Spleen (tissue), 7 donors: ENCODE measurements at regions not wholly inside any gene's neighbourhood (a gene's known extent, or its start where the extent isn't known, plus 50 kb on each side); places are given as distances from the start of the nearest gene placed in this dataset.

Source experiments
- CTCF ChIP-seq, 11 experiments: fragments of 200-600 bp in 7 of 11; fragments of 450-650 bp in 4 of 11; sonication (generic) in 4 of 11; IDR thresholded peaks in 8 of 11; conservative IDR thresholded peaks in 3 of 11; 1 replicate in 7 of 11; 2 replicates in 4 of 11; pipeline versions ENCODE4 v1.4.0 to v1.8.0; 2016 to 2021; ENCODE audit warnings: antibody characterized with exemption in 11 of 11, inconsistent platforms in 4 of 11, mild to moderate bottlenecking in 1 of 11
- POLR2A ChIP-seq, 3 donors: fragments of 450-650 bp; IDR thresholded peaks; one replicate each; pipeline ENCODE4 v1.5.1; 2017; ENCODE audit warnings: antibody characterized with exemption in 3 of 3, mild to moderate bottlenecking in 1 of 3
- donor health status: DM: no; HTN: no; CAD: no; lungs with moderate emphysema.
- donor health status: DM: no; HTN: no; CAD: no.
- donor health status: DM: no; HTN: no; CAD: no.

- TF ChIP-seq CTCF (IDR thresholded peaks at IDR 0.05 in 8 of 11, conservative IDR thresholded peaks at IDR 0.05 in 3 of 11) (no peak), POLR2A (IDR thresholded peaks at IDR 0.05) (no peak)
Measured at GRCh38 chr2:147273106-147273505, 571.7 kb upstream of the ACVR2A start.
